B cell (primary cell): ENCODE measurements at regions not wholly inside any gene's neighbourhood (a gene's known extent, or its start where the extent isn't known, plus 50 kb on each side); places are given as distances from the start of the nearest gene placed in this dataset.

Source experiments
- ATAC-seq: fragments of 200-7000 bp; cut with Tn5 transposase; one replicate; pipeline ENCODE4 v1.10.0; 2021; ENCODE audit warnings: low read depth, mild to moderate bottlenecking, moderate number of reproducible peaks, moderate library complexity
- CTCF ChIA-PET: fragments of 350-600 bp; sonication (Branson Sonifier 250); formaldehyde crosslinking; loops from one replicate; lab custom pipeline; 2021; ENCODE audit warnings: antibody characterized with exemption, inconsistent platforms; lab: Charles Lee
- POLR2A ChIA-PET: fragments of 350-600 bp; sonication (Branson Sonifier 250); formaldehyde crosslinking; loops from one replicate; lab custom pipeline; 2021; ENCODE audit warnings: antibody characterized with exemption; lab: Charles Lee
- DNase-seq: peaks from one replicate; pipeline ENCODE4 v3.0.0; 2013
- H2AFZ ChIP-seq: 2 replicates; pipeline ENCODE4 v1.6.1; 2012; ENCODE audit warnings: mild to moderate bottlenecking, low read depth, low read length; ENCODE audit not compliant: insufficient read depth, poor library complexity, severe bottlenecking
- H3K27ac ChIP-seq, 2 donors: 1 replicate in 1 of 2; 2 replicates in 1 of 2; pipeline ENCODE4 v1.5.1; 2012 to 2013; ENCODE audit warnings: low read length in 2 of 2, mild to moderate bottlenecking in 2 of 2, moderate library complexity in 1 of 2
- H3K27me3 ChIP-seq, 4 experiments: fragments of 200-600 bp in 1 of 4; sonication (generic) in 1 of 4; replicated peaks in 1 of 4; 1 replicate in 2 of 4; 2 replicates in 2 of 4; pipeline versions ENCODE4 v1.6.1 to v1.7.0; 2013 to 2016; ENCODE audit warnings: low read length in 3 of 4, mild to moderate bottlenecking in 2 of 4, mixed read lengths in 1 of 4, moderate library complexity in 1 of 4; ENCODE audit not compliant: insufficient read depth in 4 of 4, control insufficient read depth in 3 of 4; ENCODE audit errors: control extremely low read depth in 1 of 4
- H3K36me3 ChIP-seq, 2 experiments: replicated peaks in 1 of 2; 1 replicate in 1 of 2; 2 replicates in 1 of 2; pipeline versions ENCODE4 v1.6.1 to v1.7.1; 2013; ENCODE audit warnings: low read length in 1 of 2; ENCODE audit not compliant: insufficient read depth in 2 of 2, control insufficient read depth in 1 of 2; ENCODE audit errors: control extremely low read depth in 1 of 2, extremely low read depth in 1 of 2
- H3K4me1 ChIP-seq, 2 donors: fragments of 200-600 bp in 1 of 2; sonication (generic) in 1 of 2; 1 replicate in 1 of 2; 2 replicates in 1 of 2; pipeline versions ENCODE4 v1.5.1 to v1.6.1; 2013 to 2017; ENCODE audit warnings: low read length in 2 of 2; ENCODE audit not compliant: control insufficient read depth in 2 of 2, insufficient read depth in 2 of 2
- H3K4me2 ChIP-seq: replicated peaks from 2 replicates; pipeline ENCODE3; 2012; ENCODE audit warnings: mild to moderate bottlenecking, low read depth, low read length; ENCODE audit not compliant: poor library complexity, severe bottlenecking
- H3K4me3 ChIP-seq, 5 experiments: fragments of 200-600 bp in 1 of 5; sonication (generic) in 1 of 5; 1 replicate in 3 of 5; 2 replicates in 2 of 5; pipeline versions ENCODE4 v1.5.1 to v1.7.0; 2011 to 2016; ENCODE audit warnings: low read length in 4 of 5, mild to moderate bottlenecking in 4 of 5, low read depth in 2 of 5, control low read depth in 1 of 5, moderate library complexity in 1 of 5; ENCODE audit not compliant: insufficient read depth in 1 of 5; ENCODE audit errors: control extremely low read depth in 1 of 5, extremely low read depth in 1 of 5
- H3K79me2 ChIP-seq: fragments of 200-600 bp; sonication (generic); one replicate; pipeline ENCODE4 v1.6.0; 2016; ENCODE audit warnings: low read length; ENCODE audit not compliant: control insufficient read depth, insufficient read depth
- H3K9ac ChIP-seq: fragments of 200-600 bp; sonication (generic); 2 replicates; pipeline ENCODE4 v1.6.1; 2017; ENCODE audit warnings: mild to moderate bottlenecking, low read length, moderate library complexity
- H3K9me3 ChIP-seq, 3 donors: one replicate each; pipeline versions ENCODE4 v1.6.1 to v1.7.1; 2013; ENCODE audit warnings: low read length in 2 of 3; ENCODE audit not compliant: control insufficient read depth in 2 of 3, insufficient read depth in 1 of 3; ENCODE audit errors: control extremely low read depth in 1 of 3
- H4K20me1 ChIP-seq: 2 replicates; pipeline ENCODE4 v1.6.0; 2012; ENCODE audit warnings: mild to moderate bottlenecking, low read length; ENCODE audit not compliant: insufficient read depth, control insufficient read depth, poor library complexity, severe bottlenecking
- H3K27ac Mint-ChIP-seq: one replicate; pipeline ENCODE4 v1.8.0; 2021; ENCODE audit warnings: mixed read lengths
- H3K27me3 Mint-ChIP-seq: one replicate; pipeline ENCODE4 v1.8.0; 2021; ENCODE audit warnings: mixed read lengths
- H3K4me1 Mint-ChIP-seq: one replicate; pipeline ENCODE4 v1.8.0; 2021; ENCODE audit warnings: mixed read lengths
- H3K4me3 Mint-ChIP-seq: one replicate; pipeline ENCODE4 v1.8.0; 2021; ENCODE audit warnings: mixed read lengths
- H3K9me3 Mint-ChIP-seq: one replicate; pipeline ENCODE4 v1.8.0; 2022; ENCODE audit warnings: mixed read lengths; ENCODE audit not compliant: insufficient read depth
- EZH2 ChIP-seq: IDR thresholded peaks from 2 replicates; pipeline ENCODE4 v1.6.1; 2012; ENCODE audit warnings: borderline replicate concordance, low read depth, mild to moderate bottlenecking, moderate library complexity, low read length; ENCODE audit not compliant: insufficient read depth, poor library complexity, severe bottlenecking
- WGBS: methylation state at CpG from one replicate; pipeline ENCODE4 v1.1.5; 2013; ENCODE audit warnings: missing lambda C conversion rate; ENCODE audit not compliant: insufficient coverage; 5-methylcytosine and 5-hydroxymethylcytosine counted together
- intact Hi-C: fragments of 100-400 bp; cut with micrococcal nuclease; formaldehyde crosslinking; loops from one replicate; pipeline ENCODE4 v1.10.0; 2022
- TF ChIP-seq, protein P1 (sequence below): fragments of 200-600 bp; IDR thresholded peaks from one replicate; pipeline ENCODE4 v1.8.0; 2022; ENCODE audit warnings: antibody characterized with exemption, mild to moderate bottlenecking

DNA sequence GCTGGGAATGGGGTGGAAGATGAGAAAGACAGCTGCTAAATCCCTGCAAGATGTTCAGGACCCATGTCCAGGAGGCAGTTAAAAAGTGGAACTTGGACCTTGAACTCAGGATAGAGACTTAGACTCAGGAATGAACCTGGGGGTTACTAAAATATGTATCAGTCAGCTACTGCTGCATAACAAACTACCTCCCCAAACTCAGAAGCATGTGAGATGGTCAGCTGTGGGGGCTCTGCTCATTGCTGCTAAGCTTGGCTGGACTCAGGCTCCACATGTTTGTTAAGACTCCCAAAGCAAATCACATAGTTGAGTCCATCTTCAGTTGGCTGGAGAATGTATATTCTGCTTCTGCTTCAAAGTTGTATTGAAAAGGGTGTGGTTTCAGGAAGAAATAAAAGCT lies 61.4 kb upstream of the COPS8 start:
- H3K4me3 Mint-ChIP-seq, result no peak overlapping the region
- H3K9ac ChIP-seq, result no peak overlapping the region
- no peaks in the 10 kb centered on the region for H3K4me1 Mint-ChIP-seq
- intact Hi-C loops, result no loop called here
- no peaks in the 10 kb centered on the region for H3K4me1 ChIP-seq
- H3K27me3 ChIP-seq, result peaks cover 0 to 5% (median 0%) of the 10 kb centered on the region in 4 experiments
- H3K4me3 ChIP-seq, result no peak overlapping the region
- H3K27me3 Mint-ChIP-seq, result peaks cover 11% of the 10 kb centered on the region
- no peaks in the 10 kb centered on the region for H3K36me3 ChIP-seq
- no peaks in the 10 kb centered on the region for H3K79me2 ChIP-seq
- H3K4me2 ChIP-seq, result no peak overlapping the region
- TF ChIP-seq, protein P1, sequence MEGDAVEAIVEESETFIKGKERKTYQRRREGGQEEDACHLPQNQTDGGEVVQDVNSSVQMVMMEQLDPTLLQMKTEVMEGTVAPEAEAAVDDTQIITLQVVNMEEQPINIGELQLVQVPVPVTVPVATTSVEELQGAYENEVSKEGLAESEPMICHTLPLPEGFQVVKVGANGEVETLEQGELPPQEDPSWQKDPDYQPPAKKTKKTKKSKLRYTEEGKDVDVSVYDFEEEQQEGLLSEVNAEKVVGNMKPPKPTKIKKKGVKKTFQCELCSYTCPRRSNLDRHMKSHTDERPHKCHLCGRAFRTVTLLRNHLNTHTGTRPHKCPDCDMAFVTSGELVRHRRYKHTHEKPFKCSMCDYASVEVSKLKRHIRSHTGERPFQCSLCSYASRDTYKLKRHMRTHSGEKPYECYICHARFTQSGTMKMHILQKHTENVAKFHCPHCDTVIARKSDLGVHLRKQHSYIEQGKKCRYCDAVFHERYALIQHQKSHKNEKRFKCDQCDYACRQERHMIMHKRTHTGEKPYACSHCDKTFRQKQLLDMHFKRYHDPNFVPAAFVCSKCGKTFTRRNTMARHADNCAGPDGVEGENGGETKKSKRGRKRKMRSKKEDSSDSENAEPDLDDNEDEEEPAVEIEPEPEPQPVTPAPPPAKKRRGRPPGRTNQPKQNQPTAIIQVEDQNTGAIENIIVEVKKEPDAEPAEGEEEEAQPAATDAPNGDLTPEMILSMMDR, result no peak
- TF ChIP-seq EZH2, result no peak
- no peak overlapping the region for H2AFZ ChIP-seq
- no peak for ATAC-seq
- no peak overlapping the region for H3K27ac ChIP-seq
- ChIA-PET CTCF (interaction anchor here (2.8 kb wide), 1 partner anchor 671 kb away, joined by 19 read pairs; no protein-coding TSS in a partner anchor), POLR2A (no interaction called here)
- peaks cover 0 to 6% (median 0%) of the 10 kb centered on the region in 3 donors for H3K9me3 ChIP-seq
- no peak for DNase-seq
- no peak overlapping the region for H3K27ac Mint-ChIP-seq
- H3K9me3 Mint-ChIP-seq, result no peaks in the 10 kb centered on the region
- no peaks in the 10 kb centered on the region for H4K20me1 ChIP-seq

DNA sequence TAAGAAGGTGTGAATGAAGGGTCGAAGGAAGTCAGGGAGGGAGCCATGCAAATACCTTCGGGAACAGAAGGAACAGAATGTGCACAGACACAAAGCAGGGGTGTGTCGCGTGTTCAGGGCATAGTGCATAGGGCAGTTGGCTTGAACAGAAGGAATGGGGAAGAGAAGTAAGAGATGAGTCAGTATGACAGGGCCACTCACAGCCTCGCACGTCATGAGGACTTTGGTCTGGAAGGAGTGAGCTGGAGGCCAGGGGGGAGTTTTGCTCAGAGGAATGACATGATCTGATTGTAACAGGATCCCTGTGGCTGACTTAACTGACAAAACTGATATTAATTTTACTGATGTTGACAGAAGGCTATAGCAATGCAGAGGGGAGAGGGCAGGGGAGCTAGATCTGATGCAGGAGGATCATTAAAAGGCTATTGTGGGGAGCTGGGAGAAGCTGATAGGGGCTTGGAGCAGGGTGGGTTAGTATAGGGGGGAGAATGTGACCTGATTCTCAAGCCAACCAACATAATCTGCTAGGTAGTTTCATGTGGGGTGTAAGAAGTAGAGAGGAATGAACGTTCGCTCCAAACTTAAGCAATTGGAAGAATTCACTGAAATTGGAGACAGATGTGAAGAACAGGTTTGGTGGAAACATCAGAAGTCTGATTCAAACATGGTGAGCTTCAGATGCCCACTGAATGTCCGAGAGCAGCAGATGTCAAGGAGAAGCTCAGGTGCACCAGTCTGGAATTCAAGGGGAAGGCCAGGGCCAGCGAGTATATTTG lies 60.4 kb upstream of the COPS8 start:
- no peaks in the 10 kb centered on the region for H3K79me2 ChIP-seq
- ChIA-PET POLR2A (no interaction called here), CTCF (interaction anchor here (1.0 to 2.8 kb wide), 3 partner anchors 8 to 672 kb away, joined by 3 to 19 read pairs (median 3); no protein-coding TSS in a partner anchor)
- peaks cover 0 to 5% (median 0%) of the 10 kb centered on the region in 4 experiments for H3K27me3 ChIP-seq
- TF ChIP-seq, protein P1, result no peak
- TF ChIP-seq EZH2, result no peak
- no peaks in the 10 kb centered on the region for H3K36me3 ChIP-seq
- no peak overlapping the region for H3K9ac ChIP-seq
- no peaks in the 10 kb centered on the region for H3K4me1 Mint-ChIP-seq
- H3K27me3 Mint-ChIP-seq, result peaks cover 11% of the 10 kb centered on the region
- H3K4me1 ChIP-seq, result no peaks in the 10 kb centered on the region
- no peak overlapping the region for H3K27ac Mint-ChIP-seq
- H3K9me3 ChIP-seq, result peaks cover 0 to 6% (median 0%) of the 10 kb centered on the region in 3 donors
- intact Hi-C loops, result no loop called here
- H3K4me3 Mint-ChIP-seq, result no peak overlapping the region
- ATAC-seq (no peak), DNase-seq (no peak)
- no peaks in the 10 kb centered on the region for H4K20me1 ChIP-seq
- H2AFZ ChIP-seq, result no peak overlapping the region
- no peaks in the 10 kb centered on the region for H3K9me3 Mint-ChIP-seq
- H3K27ac ChIP-seq, result no peak overlapping the region
- no peak overlapping the region for H3K4me3 ChIP-seq
- no peak overlapping the region for H3K4me2 ChIP-seq
- WGBS, result 85% methylated on average over 10 of the region's 10 CpGs
